ENCODE measurements at regions not wholly inside any gene's neighbourhood (a gene's known extent, or its start where the extent isn't known, plus 50 kb on each side); places are given as distances from the start of the nearest gene placed in this dataset.

GRCh38 chr6:169062272-169062671, 191.4 kb downstream of the THBS2 start:
- intact Hi-C loops (cut with micrococcal nuclease): no loop called here
- in situ Hi-C loops (cut with MboI; ENCODE audit: low sequenced_read_pairs): no loop called here

More at GRCh38 chr6:169062272-169062671, 191.4 kb downstream of the THBS2 start:
- ATAC-seq (ENCODE audit: low read depth) (no peak), DNase-seq (no peak)
- H3K9me1 ChIP-seq (ENCODE audit: insufficient read depth, low read length): no peaks in the 10 kb centered on the region
- no peak overlapping the region for H3K14ac ChIP-seq (replicated peaks; ENCODE audit: low read depth, low read length)
- H2BK5ac ChIP-seq (ENCODE audit: low read depth, low read length, poor library complexity, severe bottlenecking): no peak overlapping the region
- H2AK5ac ChIP-seq (ENCODE audit: low read depth, low read length): no peak overlapping the region
- no peak overlapping the region for H2BK20ac ChIP-seq (ENCODE audit: low read depth, low read length)
- no peak overlapping the region for H4K8ac ChIP-seq (ENCODE audit: low read depth in 2 of 2, low read length in 2 of 2)
- H3K4me1 ChIP-seq (ENCODE audit: control insufficient read depth, insufficient read depth, low read length): no peaks in the 10 kb centered on the region
- H3K23ac ChIP-seq (ENCODE audit: low read depth, low read length): no peak overlapping the region
- no peak overlapping the region for H2AFZ ChIP-seq (replicated peaks; ENCODE audit: low read length, poor library complexity)
- H2BK120ac ChIP-seq (ENCODE audit: low read depth, low read length): no peak overlapping the region
- no peaks in the 10 kb centered on the region for H3K79me1 ChIP-seq (ENCODE audit: low read depth in 1 of 2, low read length in 2 of 2)
- no peak overlapping the region for H2BK15ac ChIP-seq (ENCODE audit: low read depth, low read length)
- no peak overlapping the region for H3K9ac ChIP-seq (ENCODE audit: low read depth, low read length)
- H3K27ac ChIP-seq (ENCODE audit: insufficient read depth, low read length): no peak overlapping the region
- no peaks in the 10 kb centered on the region for H3K9me3 ChIP-seq (ENCODE audit: control insufficient read depth, insufficient read depth, low read length)
- H3K56ac ChIP-seq (ENCODE audit: extremely low read depth, insufficient read depth, low read length): no peak overlapping the region
- 90% methylated on average over 2 of the region's 12 CpGs; no CpG with 5 or more reads in 1 of the 2 experiments for WGBS, 2 experiments (ENCODE audit: extremely low coverage in 2 of 2, insufficient read length in 1 of 2)
- H3K4me3 ChIP-seq (ENCODE audit: insufficient read depth, low read depth, low read length): no peak overlapping the region
- dilution Hi-C loops (cut with HindIII; ENCODE audit: low sequenced_read_pairs, unreplicated experiment): no loop called here
- H3K27me3 ChIP-seq (ENCODE audit: control insufficient read depth, insufficient read depth, low read length): no peaks in the 10 kb centered on the region
- no peak overlapping the region for H3K18ac ChIP-seq (ENCODE audit: low read depth, low read length)
- BruUV-seq (replicated peaks): no TSS peak
- TF ChIP-seq CEBPB (IDR thresholded peaks at IDR 0.05; ENCODE audit: low read depth, low read length) (no peak), RCOR1 (IDR thresholded peaks at IDR 0.05; ENCODE audit: insufficient replicate concordance, low read length) (no peak)
- no peak overlapping the region for H3K4me2 ChIP-seq (ENCODE audit: low read depth, low read length)
- ChIA-PET POLR2A (ENCODE audit: unreplicated experiment) (no interaction called here), CTCF (no interaction called here)
- no peak overlapping the region for H4K91ac ChIP-seq (ENCODE audit: insufficient read depth, low read depth, low read length)
- H4K20me1 ChIP-seq (ENCODE audit: insufficient read depth, low read length): no peaks in the 10 kb centered on the region
- H4K5ac ChIP-seq (ENCODE audit: low read depth, low read length): no peak overlapping the region
- no peaks in the 10 kb centered on the region for H3K36me3 ChIP-seq (ENCODE audit: control insufficient read depth, insufficient read depth, low read length)
- H3K4ac ChIP-seq (ENCODE audit: low read depth, low read length): no peak overlapping the region
- no peak overlapping the region for H2AK9ac ChIP-seq (replicated peaks; ENCODE audit: low read depth, low read length, poor library complexity)
